ENCODE measurements at regions not wholly inside any gene's neighbourhood (a gene's known extent, or its start where the extent isn't known, plus 50 kb on each side); places are given as distances from the start of the nearest gene placed in this dataset.

DNA sequence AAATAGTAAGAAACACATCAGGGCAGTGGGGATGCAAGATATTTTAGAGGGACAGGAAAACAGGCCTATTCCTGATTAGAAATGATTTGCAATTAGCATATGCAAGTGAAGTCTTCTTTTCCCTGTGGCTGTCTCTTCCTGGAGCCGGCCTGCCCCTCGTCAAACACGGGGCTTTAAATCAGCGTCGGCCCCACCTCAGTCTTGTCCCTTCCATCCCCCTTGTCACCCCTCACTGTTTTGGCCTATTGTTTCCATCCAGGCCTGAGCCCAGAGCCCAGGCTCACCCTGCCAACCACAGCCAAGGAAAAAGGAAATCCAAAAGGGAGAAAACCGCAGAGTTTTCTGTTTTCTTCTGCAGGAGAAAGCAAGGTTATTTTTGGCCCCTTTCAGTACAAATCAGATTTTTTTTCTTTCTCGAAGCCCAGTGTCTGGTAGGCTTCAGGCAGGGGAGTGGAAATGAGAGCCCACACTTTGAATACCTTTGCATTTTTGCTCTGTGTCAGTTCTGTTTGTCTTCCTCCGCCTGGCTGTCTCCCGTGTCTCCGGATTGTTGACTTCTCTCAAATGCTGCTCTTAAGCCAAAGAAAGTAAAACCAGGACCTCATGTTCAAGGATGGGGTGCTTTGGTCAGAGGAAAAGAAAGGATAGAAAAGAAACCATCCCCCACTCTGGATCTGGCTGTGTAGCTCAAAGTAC, 399.9 kb upstream of the CDH11 start:
- no peak overlapping the region for H3K27ac ChIP-seq (replicated peaks)
- H3K27me3 ChIP-seq (ENCODE audit: insufficient read depth, poor library complexity, severe bottlenecking) = peaks cover 11% of the 10 kb centered on the region
- DNase-seq (ENCODE audit: low read depth in 1 of 2, low spot score in 1 of 2) = no peak
- no peak for TF ChIP-seq POLR2AphosphoS5 (IDR thresholded peaks at IDR 0.05; ENCODE audit: low read depth)
- no peak for TF ChIP-seq GABPA (IDR thresholded peaks at IDR 0.05; ENCODE audit: low read depth)
- H3K4me3 ChIP-seq (replicated peaks; ENCODE audit: insufficient read depth, low read length) = no peak overlapping the region

DNA sequence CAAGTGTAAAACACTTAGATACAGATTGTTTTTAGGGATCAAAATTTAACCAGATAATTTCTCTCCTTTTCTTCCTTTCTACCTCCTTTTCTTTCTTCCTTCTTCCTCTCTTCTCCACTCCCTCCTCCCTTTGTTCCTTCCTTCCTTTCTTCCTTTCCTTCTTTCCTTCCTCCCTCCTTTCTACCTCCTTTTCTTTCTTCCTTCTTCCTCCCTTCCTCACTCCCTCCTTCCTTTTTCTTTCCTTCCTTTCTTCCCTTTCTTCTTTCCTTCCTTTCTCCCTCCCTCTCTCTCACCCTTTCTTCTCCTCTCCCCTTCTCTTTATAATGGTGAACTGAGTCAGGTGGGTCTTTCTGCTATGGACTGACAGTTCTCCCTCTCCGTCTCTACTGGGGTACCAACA, 397.5 kb upstream of the CDH11 start:
- H3K27me3 ChIP-seq (ENCODE audit: insufficient read depth, poor library complexity, severe bottlenecking) = peaks cover 11% of the 10 kb centered on the region
- no peak overlapping the region for H3K4me3 ChIP-seq (replicated peaks; ENCODE audit: insufficient read depth, low read length)

DNA sequence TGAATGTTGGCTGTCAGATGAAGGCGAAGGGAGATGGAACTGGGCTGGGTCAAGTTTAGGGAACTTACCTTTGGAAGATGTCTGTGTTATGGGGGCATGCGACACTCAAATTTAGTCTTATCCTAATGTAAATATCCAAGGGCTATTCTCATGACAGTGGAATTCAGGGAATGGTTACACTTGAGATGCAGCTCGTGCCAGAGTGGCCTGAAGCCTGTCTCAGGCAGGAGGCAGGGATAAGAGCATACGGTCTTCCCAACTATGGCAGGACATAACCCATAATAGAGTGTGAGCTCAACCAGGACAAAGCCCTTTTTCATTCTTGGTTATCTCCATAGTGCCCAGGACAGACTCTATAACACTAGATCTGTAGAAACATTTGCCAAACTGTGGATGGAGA, 393.3 kb upstream of the CDH11 start:
- Histone ChIP-seq H3K4me3 (replicated peaks; ENCODE audit: insufficient read depth, low read length) (no peak overlapping the region), H3K27ac (replicated peaks) (no peak overlapping the region), H3K27me3 (ENCODE audit: insufficient read depth, poor library complexity, severe bottlenecking) (no peaks in the 10 kb centered on the region)
- no peak for DNase-seq (ENCODE audit: low read depth in 1 of 2, low spot score in 1 of 2)
- TF ChIP-seq GABPA (IDR thresholded peaks at IDR 0.05; ENCODE audit: low read depth) (no peak), POLR2AphosphoS5 (IDR thresholded peaks at IDR 0.05; ENCODE audit: low read depth) (no peak), SPI1 (IDR thresholded peaks at IDR 0.05; ENCODE audit: borderline replicate concordance, low read depth) (no peak)
- TF ChIP-seq, protein P1, sequence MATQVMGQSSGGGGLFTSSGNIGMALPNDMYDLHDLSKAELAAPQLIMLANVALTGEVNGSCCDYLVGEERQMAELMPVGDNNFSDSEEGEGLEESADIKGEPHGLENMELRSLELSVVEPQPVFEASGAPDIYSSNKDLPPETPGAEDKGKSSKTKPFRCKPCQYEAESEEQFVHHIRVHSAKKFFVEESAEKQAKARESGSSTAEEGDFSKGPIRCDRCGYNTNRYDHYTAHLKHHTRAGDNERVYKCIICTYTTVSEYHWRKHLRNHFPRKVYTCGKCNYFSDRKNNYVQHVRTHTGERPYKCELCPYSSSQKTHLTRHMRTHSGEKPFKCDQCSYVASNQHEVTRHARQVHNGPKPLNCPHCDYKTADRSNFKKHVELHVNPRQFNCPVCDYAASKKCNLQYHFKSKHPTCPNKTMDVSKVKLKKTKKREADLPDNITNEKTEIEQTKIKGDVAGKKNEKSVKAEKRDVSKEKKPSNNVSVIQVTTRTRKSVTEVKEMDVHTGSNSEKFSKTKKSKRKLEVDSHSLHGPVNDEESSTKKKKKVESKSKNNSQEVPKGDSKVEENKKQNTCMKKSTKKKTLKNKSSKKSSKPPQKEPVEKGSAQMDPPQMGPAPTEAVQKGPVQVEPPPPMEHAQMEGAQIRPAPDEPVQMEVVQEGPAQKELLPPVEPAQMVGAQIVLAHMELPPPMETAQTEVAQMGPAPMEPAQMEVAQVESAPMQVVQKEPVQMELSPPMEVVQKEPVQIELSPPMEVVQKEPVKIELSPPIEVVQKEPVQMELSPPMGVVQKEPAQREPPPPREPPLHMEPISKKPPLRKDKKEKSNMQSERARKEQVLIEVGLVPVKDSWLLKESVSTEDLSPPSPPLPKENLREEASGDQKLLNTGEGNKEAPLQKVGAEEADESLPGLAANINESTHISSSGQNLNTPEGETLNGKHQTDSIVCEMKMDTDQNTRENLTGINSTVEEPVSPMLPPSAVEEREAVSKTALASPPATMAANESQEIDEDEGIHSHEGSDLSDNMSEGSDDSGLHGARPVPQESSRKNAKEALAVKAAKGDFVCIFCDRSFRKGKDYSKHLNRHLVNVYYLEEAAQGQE (IDR thresholded peaks at IDR 0.05; ENCODE audit: insufficient replicate concordance, low read depth) = no peak
- TF ChIP-seq, protein P2, sequence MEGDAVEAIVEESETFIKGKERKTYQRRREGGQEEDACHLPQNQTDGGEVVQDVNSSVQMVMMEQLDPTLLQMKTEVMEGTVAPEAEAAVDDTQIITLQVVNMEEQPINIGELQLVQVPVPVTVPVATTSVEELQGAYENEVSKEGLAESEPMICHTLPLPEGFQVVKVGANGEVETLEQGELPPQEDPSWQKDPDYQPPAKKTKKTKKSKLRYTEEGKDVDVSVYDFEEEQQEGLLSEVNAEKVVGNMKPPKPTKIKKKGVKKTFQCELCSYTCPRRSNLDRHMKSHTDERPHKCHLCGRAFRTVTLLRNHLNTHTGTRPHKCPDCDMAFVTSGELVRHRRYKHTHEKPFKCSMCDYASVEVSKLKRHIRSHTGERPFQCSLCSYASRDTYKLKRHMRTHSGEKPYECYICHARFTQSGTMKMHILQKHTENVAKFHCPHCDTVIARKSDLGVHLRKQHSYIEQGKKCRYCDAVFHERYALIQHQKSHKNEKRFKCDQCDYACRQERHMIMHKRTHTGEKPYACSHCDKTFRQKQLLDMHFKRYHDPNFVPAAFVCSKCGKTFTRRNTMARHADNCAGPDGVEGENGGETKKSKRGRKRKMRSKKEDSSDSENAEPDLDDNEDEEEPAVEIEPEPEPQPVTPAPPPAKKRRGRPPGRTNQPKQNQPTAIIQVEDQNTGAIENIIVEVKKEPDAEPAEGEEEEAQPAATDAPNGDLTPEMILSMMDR (IDR thresholded peaks at IDR 0.05; ENCODE audit: insufficient read depth, low read length) = no peak

More for the DNA sequence above, 397.5 kb upstream of the CDH11 start:
- H3K27ac ChIP-seq (replicated peaks) = no peak overlapping the region
- no peak for DNase-seq (ENCODE audit: low read depth in 1 of 2, low spot score in 1 of 2)
- TF ChIP-seq, protein P2 (IDR thresholded peaks at IDR 0.05; ENCODE audit: insufficient read depth, low read length) = no peak
- no peak for TF ChIP-seq GABPA (IDR thresholded peaks at IDR 0.05; ENCODE audit: low read depth)
- no peak for TF ChIP-seq SPI1 (IDR thresholded peaks at IDR 0.05; ENCODE audit: borderline replicate concordance, low read depth)
- TF ChIP-seq, protein P1 (IDR thresholded peaks at IDR 0.05; ENCODE audit: insufficient replicate concordance, low read depth) = no peak
- TF ChIP-seq POLR2AphosphoS5 (IDR thresholded peaks at IDR 0.05; ENCODE audit: low read depth) = no peak

DNA sequence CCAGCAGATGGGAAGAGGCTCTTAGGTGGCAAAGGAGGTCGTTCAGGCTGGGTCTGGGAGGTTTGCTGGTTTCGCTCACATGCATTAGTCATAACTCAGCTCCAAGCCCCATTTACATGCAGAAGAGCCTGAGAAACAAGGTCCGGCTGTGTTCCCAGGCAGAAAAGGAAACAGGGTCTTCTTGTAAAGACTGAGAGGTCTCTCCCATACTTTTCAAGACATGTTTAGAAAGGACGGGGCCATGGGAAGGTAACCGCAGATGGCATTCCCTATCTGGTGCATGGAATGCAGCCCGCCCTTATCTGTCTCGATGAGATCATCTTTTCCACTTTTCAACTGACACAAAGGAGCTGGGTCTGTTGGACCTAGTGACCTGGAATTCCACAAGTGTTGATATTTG, 389.0 kb upstream of the CDH11 start:
- Histone ChIP-seq H3K27ac (replicated peaks) (no peak overlapping the region), H3K27me3 (ENCODE audit: insufficient read depth, poor library complexity, severe bottlenecking) (no peaks in the 10 kb centered on the region), H3K4me3 (replicated peaks; ENCODE audit: insufficient read depth, low read length) (no peak overlapping the region)
- TF ChIP-seq POLR2AphosphoS5 (IDR thresholded peaks at IDR 0.05; ENCODE audit: low read depth) (no peak), SPI1 (IDR thresholded peaks at IDR 0.05; ENCODE audit: borderline replicate concordance, low read depth) (no peak), GABPA (IDR thresholded peaks at IDR 0.05; ENCODE audit: low read depth) (no peak)
- TF ChIP-seq, protein P2 (IDR thresholded peaks at IDR 0.05; ENCODE audit: insufficient read depth, low read length) = no peak
- TF ChIP-seq, protein P1 (IDR thresholded peaks at IDR 0.05; ENCODE audit: insufficient replicate concordance, low read depth) = no peak
- no peak for DNase-seq (ENCODE audit: low read depth in 1 of 2, low spot score in 1 of 2)
